CD4-positive, alpha-beta memory T cell (primary cell): ENCODE measurements at regions not wholly inside any gene's neighbourhood (a gene's known extent, or its start where the extent isn't known, plus 50 kb on each side); places are given as distances from the start of the nearest gene placed in this dataset.

Source experiments
- CTCF ChIA-PET: fragments of 350-600 bp; sonication (Branson Sonifier 250); formaldehyde crosslinking; loops from one replicate; lab custom pipeline; 2021; ENCODE audit warnings: inconsistent platforms; ENCODE audit not compliant: partially characterized antibody; lab: Charles Lee
- POLR2A ChIA-PET: fragments of 350-600 bp; sonication (Branson Sonifier 250); formaldehyde crosslinking; loops from one replicate; lab custom pipeline; 2021; ENCODE audit not compliant: partially characterized antibody; lab: Charles Lee
- DNase-seq, 5 donors: peaks; one replicate each; pipeline versions ENCODE4 v3.0.0 to v3.0.0-alpha.2; 2020 to 2022; ENCODE audit warnings: mixed read lengths in 1 of 5
- H3K27ac ChIP-seq: one replicate; pipeline ENCODE4 v1.7.0; 2013; ENCODE audit warnings: low read depth, low read length
- H3K27me3 ChIP-seq: 2 replicates; pipeline ENCODE4 v1.7.0; 2013; ENCODE audit warnings: mild to moderate bottlenecking, low read length, moderate library complexity; ENCODE audit not compliant: insufficient read depth
- H3K36me3 ChIP-seq: 2 replicates; pipeline ENCODE4 v1.7.0; 2013; ENCODE audit warnings: mild to moderate bottlenecking, low read length, moderate library complexity; ENCODE audit not compliant: insufficient read depth
- H3K4me1 ChIP-seq: 2 replicates; pipeline ENCODE4 v1.7.0; 2013; ENCODE audit warnings: mild to moderate bottlenecking, low read length, moderate library complexity; ENCODE audit not compliant: insufficient read depth
- H3K4me3 ChIP-seq, 2 donors: one replicate each; pipeline ENCODE4 v1.7.0; 2013; ENCODE audit warnings: low read length in 2 of 2, mild to moderate bottlenecking in 1 of 2
- H3K9me3 ChIP-seq, 2 donors: one replicate each; pipeline ENCODE4 v1.7.0; 2013; ENCODE audit warnings: low read length in 2 of 2, control low read depth in 1 of 2; ENCODE audit not compliant: control insufficient read depth in 1 of 2
- H3K27ac Mint-ChIP-seq, 7 donors: one replicate each; pipeline ENCODE4 v1.8.0; 2020 to 2021; ENCODE audit warnings: mixed read lengths in 7 of 7, mild to moderate bottlenecking in 6 of 7, inconsistent platforms in 3 of 7, moderate library complexity in 3 of 7
- H3K27me3 Mint-ChIP-seq, 2 donors: one replicate each; pipeline ENCODE4 v1.8.0; 2020 to 2021; ENCODE audit warnings: mixed read lengths in 2 of 2
- H3K36me3 Mint-ChIP-seq, 2 donors: one replicate each; pipeline ENCODE4 v1.8.0; 2020 to 2021; ENCODE audit warnings: mixed read lengths in 2 of 2, inconsistent platforms in 1 of 2, mild to moderate bottlenecking in 1 of 2
- H3K4me1 Mint-ChIP-seq, 4 donors: one replicate each; pipeline ENCODE4 v1.8.0; 2020 to 2021; ENCODE audit warnings: mixed read lengths in 4 of 4, mild to moderate bottlenecking in 1 of 4
- H3K4me3 Mint-ChIP-seq, 8 donors: one replicate each; pipeline ENCODE4 v1.8.0; 2020 to 2021; ENCODE audit warnings: mixed read lengths in 8 of 8, mild to moderate bottlenecking in 7 of 8, moderate library complexity in 6 of 8, inconsistent platforms in 3 of 8
- H3K9me3 Mint-ChIP-seq, 8 donors: one replicate each; pipeline ENCODE4 v1.8.0; 2020 to 2021; ENCODE audit warnings: mixed read lengths in 8 of 8, mild to moderate bottlenecking in 5 of 8, inconsistent platforms in 3 of 8, moderate library complexity in 1 of 8
- intact Hi-C: fragments of 100-400 bp; cut with micrococcal nuclease; formaldehyde crosslinking; loops from one replicate; pipeline ENCODE4 v1.15.1; 2023

DNA sequence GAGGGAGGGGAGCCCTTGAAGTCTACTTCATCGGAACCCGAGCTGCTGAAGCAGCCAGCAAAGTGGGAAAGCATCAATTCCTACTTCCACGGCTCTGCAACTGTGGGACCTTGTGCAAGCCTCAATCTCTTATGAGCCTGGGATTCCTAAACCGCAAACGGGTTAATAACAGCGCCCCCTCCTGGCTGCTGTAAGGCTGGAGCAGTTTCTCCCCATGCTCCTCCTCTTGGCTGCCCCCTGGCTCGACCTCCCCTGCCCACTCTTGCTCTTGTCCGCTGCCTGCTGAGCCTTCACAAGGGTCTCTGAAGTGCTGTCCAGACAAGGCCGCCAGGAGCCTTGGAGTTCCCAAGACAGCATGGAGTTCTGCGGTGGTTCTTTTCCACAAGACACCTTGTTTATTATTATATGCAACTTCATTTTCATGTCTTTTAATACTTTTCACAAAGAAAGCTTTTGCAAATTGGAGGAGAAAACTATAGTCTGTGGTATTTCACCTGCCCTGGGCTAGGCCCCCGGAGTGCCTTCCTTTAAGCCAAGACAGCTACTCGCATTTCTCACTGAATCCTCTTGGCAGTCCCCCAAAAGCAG, 157.2 kb downstream of the DDX1 start:
- no peaks in the 10 kb centered on the region for H3K36me3 ChIP-seq
- DNase-seq: no peak
- H3K27ac Mint-ChIP-seq: no peak overlapping the region
- no peaks in the 10 kb centered on the region for H3K27me3 ChIP-seq
- H3K9me3 Mint-ChIP-seq: no peaks in the 10 kb centered on the region
- ChIA-PET CTCF (interaction anchor here (0.6 kb wide), 1 partner anchor 9 kb away, joined by 3 read pairs; no protein-coding TSS in a partner anchor), POLR2A (no interaction called here)
- no peak overlapping the region for H3K4me3 Mint-ChIP-seq
- no peaks in the 10 kb centered on the region for H3K36me3 Mint-ChIP-seq
- H3K4me3 ChIP-seq: no peak overlapping the region
- no peaks in the 10 kb centered on the region for H3K4me1 Mint-ChIP-seq
- H3K9me3 ChIP-seq: no peaks in the 10 kb centered on the region
- H3K27me3 Mint-ChIP-seq: peaks cover 1 to 5% of the 10 kb centered on the region in 2 donors
- intact Hi-C loops: no loop called here
- no peak overlapping the region for H3K27ac ChIP-seq
- H3K4me1 ChIP-seq: no peaks in the 10 kb centered on the region

DNA sequence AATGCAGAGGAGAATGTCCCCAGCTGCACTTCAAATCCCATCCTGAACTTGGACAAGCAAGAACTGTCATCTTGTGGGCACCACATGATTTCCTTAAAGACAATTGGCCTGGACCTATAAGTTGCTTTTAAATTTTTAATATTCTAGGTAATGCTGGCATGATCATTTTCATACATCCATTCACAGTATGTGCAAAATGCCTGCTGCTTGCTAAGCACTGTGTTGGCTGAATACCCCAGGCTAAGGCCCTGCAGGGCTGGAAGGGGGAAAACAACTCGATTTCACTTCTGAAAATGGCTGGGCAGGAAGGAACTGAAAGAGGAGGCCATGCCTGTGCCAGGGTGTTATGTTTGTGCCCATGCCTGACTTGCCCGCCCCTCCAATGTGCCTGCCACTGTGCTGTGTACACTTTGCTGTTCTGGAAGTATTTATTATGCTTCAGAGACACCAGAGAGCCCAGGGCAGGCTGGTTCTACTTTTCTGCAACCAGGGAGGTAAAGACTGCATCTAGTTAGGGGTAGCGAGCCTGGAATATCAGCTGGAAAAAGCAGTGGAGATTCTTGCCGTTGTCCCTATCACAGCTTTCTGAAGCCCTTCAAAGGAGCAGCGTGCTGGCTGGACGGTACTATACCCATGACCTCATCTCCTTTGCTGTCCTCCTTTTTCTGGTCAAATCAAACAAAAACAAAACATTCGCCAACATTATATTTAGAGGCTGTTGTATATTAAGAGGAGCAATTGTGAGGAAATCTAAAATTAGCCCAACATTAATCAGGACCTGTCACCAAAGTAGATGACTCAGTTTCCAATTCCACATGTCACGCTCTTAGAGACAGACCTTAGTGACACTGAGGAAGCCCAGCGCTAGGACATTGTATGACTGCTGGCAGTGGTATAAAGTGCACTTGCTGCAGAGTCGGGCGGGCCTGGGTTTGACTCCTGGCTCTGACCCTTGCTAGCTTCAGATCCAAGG, 158.1 kb downstream of the DDX1 start:
- no peak overlapping the region for H3K27ac ChIP-seq
- Mint-ChIP-seq H3K4me1 (no peaks in the 10 kb centered on the region), H3K27ac (no peak overlapping the region), H3K9me3 (peaks cover 0 to 3% (median 0%) of the 10 kb centered on the region in 8 donors), H3K27me3 (peaks cover 1 to 5% of the 10 kb centered on the region in 2 donors), H3K4me3 (no peak overlapping the region), H3K36me3 (no peaks in the 10 kb centered on the region)
- CTCF ChIA-PET: interaction anchor here (0.6 kb wide), 1 partner anchor 8 kb away, joined by 3 read pairs; no protein-coding TSS in a partner anchor
- no peaks in the 10 kb centered on the region for H3K27me3 ChIP-seq
- DNase-seq: no peak
- POLR2A ChIA-PET: no interaction called here
- no peak overlapping the region for H3K4me3 ChIP-seq
- H3K4me1 ChIP-seq: no peaks in the 10 kb centered on the region
- intact Hi-C loops: no loop called here
- no peaks in the 10 kb centered on the region for H3K9me3 ChIP-seq
- no peaks in the 10 kb centered on the region for H3K36me3 ChIP-seq

DNA sequence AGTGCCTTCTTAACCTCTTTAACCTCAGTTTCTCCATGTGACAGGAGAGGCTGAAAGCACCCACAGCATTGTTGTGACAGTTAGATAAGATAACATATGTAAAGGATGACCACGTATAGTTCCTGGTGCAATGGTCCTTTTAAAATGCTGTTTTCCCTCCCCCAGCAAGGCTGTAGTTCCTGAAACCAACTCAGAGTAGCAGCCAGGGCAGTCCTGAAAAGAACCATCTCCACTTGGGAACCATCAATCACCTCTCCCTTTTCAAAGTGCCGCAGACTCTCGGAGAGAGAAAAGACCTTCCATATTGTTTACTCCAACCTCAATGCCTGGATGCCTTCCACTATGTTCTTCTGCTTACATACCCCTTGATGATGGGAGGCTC, 158.8 kb downstream of the DDX1 start:
- Histone ChIP-seq H3K4me1 (no peaks in the 10 kb centered on the region), H3K4me3 (no peak overlapping the region), H3K9me3 (no peaks in the 10 kb centered on the region), H3K27me3 (no peaks in the 10 kb centered on the region), H3K27ac (no peak overlapping the region), H3K36me3 (no peaks in the 10 kb centered on the region)
- H3K27ac Mint-ChIP-seq: no peak overlapping the region
- H3K9me3 Mint-ChIP-seq: peaks cover 0 to 5% (median 0%) of the 10 kb centered on the region in 8 donors
- DNase-seq: no peak
- H3K27me3 Mint-ChIP-seq: peaks cover 1 to 5% of the 10 kb centered on the region in 2 donors
- ChIA-PET POLR2A (no interaction called here), CTCF (interaction anchor here (0.6 kb wide), 1 partner anchor 8 kb away, joined by 4 read pairs; no protein-coding TSS in a partner anchor)
- H3K4me1 Mint-ChIP-seq: no peaks in the 10 kb centered on the region
- H3K36me3 Mint-ChIP-seq: no peaks in the 10 kb centered on the region
- no peak overlapping the region for H3K4me3 Mint-ChIP-seq
- intact Hi-C loops: no loop called here

DNA sequence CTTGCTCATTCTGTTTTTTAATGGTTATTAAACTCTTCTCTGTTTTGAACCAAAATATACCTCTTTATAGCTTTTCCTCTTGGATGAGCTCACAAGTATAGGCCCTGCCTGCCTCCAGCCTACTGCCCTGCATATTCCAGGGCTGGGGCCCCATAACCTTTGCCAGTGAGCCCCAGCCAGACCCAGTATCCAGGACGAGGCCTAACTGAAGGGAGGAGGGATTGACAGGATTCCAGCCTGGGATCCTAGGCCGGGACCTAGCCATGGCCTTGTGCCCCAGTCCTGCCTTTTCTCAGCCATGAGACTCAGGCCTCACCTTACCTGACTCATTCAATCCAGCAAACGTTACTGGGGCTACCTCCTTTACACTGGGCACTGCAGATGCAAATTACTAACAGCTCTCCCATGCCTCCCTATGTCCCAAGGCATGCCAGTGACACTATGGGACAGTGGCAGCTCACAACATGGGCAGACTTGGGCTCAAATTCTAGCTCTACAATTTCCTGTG, 159.2 kb downstream of the DDX1 start:
- H3K27ac ChIP-seq: no peak overlapping the region
- CTCF ChIA-PET: interaction anchor here (0.6 kb wide), 1 partner anchor 8 kb away, joined by 4 read pairs; no protein-coding TSS in a partner anchor
- H3K4me3 ChIP-seq: no peak overlapping the region
- no peak for DNase-seq
- peaks cover 0 to 5% (median 0%) of the 10 kb centered on the region in 8 donors for H3K9me3 Mint-ChIP-seq
- H3K36me3 ChIP-seq: no peaks in the 10 kb centered on the region
- intact Hi-C loops: no loop called here
- POLR2A ChIA-PET: no interaction called here
- H3K4me1 ChIP-seq: no peaks in the 10 kb centered on the region
- H3K27me3 Mint-ChIP-seq: peaks cover 1% of the 10 kb centered on the region in 2 donors
- no peaks in the 10 kb centered on the region for H3K9me3 ChIP-seq
- H3K27ac Mint-ChIP-seq: no peak overlapping the region
- no peaks in the 10 kb centered on the region for H3K4me1 Mint-ChIP-seq
- no peak overlapping the region for H3K4me3 Mint-ChIP-seq
- H3K27me3 ChIP-seq: no peaks in the 10 kb centered on the region
- no peaks in the 10 kb centered on the region for H3K36me3 Mint-ChIP-seq

GRCh38 chr2:15751477-15751876, 159.8 kb downstream of the DDX1 start:
- Mint-ChIP-seq H3K9me3 (peaks cover 0 to 5% (median 0%) of the 10 kb centered on the region in 8 donors), H3K27ac (no peak overlapping the region), H3K27me3 (peaks cover 1% of the 10 kb centered on the region in 2 donors), H3K36me3 (no peaks in the 10 kb centered on the region), H3K4me1 (no peaks in the 10 kb centered on the region), H3K4me3 (no peak overlapping the region)
- Histone ChIP-seq H3K27me3 (no peaks in the 10 kb centered on the region), H3K27ac (no peak overlapping the region), H3K4me3 (no peak overlapping the region), H3K4me1 (no peaks in the 10 kb centered on the region), H3K9me3 (no peaks in the 10 kb centered on the region), H3K36me3 (no peaks in the 10 kb centered on the region)
- CTCF ChIA-PET: no interaction called here
- DNase-seq: no peak
- POLR2A ChIA-PET: no interaction called here
- intact Hi-C loops: no loop called here

DNA sequence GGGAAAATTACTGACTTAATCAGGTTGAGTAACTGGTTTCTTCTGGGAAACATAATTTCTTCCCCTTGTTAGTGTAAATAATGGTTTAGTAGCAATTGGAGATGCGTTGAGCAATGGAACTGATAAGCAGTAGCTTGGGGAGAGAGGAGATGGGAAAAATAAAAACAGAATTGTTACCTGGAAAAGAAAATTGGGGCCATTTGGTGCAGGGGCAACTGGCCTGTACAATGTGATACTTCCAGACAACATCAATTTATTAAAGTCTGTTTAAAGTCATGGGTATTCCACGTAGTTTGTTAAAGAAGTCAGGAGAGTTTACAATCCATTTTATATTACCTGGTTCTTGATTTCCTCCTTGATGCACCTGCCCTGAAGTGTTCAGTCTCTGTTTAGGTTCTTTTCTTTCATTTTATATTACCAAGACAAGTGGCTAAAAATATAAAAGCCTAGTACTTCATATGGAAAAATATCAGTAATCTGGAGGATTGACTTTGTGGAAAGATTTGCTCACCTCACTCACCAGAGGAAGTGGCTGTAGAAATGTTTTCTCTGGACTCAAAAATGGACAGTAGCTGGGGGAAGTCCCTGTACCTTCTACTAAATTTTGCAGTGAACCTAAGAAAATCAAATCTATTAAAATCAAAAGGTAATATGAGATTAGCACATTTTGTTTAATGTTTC, 161.0 kb downstream of the DDX1 start:
- intact Hi-C loops: no loop called here
- Histone ChIP-seq H3K27me3 (no peaks in the 10 kb centered on the region), H3K4me3 (no peak overlapping the region), H3K4me1 (no peaks in the 10 kb centered on the region), H3K9me3 (no peaks in the 10 kb centered on the region), H3K27ac (no peak overlapping the region), H3K36me3 (no peaks in the 10 kb centered on the region)
- CTCF ChIA-PET: no interaction called here
- POLR2A ChIA-PET: no interaction called here
- Mint-ChIP-seq H3K4me3 (no peak overlapping the region), H3K27me3 (no peaks in the 10 kb centered on the region), H3K36me3 (no peaks in the 10 kb centered on the region), H3K4me1 (no peaks in the 10 kb centered on the region), H3K27ac (no peak overlapping the region), H3K9me3 (peaks cover 0 to 5% (median 0%) of the 10 kb centered on the region in 8 donors)
- no peak for DNase-seq
